ENCODE measurements at regions not wholly inside any gene's neighbourhood (a gene's known extent, or its start where the extent isn't known, plus 50 kb on each side); places are given as distances from the start of the nearest gene placed in this dataset.
"Not testable (repeated sequence)": the region's sequence is repeated elsewhere in the genome, so short reads cannot be mapped to it uniquely, and the experiment has no call there.

DNA sequence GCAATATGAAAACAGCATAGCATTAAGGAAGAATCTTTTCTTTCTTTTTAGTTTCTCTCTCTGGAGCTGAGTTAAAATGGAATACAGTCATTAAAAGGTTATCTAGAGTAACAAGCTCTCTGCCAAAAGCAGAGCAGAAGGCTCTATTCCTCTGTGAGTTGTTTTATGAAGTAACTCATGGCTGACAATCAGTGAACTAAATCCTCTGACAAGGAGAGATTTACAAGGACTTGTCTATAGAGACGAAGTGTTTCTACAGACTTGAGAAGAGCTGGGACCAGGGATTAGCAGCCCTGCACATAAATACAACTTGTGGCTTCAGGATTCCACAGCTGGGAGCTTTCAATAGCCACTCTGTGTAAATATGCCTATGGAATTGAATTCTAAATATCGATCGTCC lies 192.5 kb upstream of the RAG2 start:
- DNase-seq (ENCODE audit: low spot score), result no peak

DNA sequence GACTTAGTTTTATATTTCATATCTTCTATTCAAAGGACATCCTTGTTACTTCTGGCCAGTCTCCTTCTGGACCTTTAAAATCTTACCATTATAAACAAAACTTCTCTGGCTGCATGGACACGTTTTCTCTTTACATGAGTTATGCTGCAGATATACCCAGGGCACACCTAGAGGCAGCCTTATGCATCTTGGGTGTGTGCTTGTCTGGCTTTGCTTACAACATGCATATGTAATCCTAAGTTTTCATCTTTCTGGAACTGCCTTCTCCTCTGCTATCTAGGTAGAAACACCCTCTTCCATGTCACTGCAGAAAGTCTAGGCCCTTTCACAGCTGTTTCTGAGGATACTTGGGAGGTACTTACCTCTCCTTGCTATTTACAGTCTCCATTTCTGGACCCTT lies 185.8 kb upstream of the RAG2 start:
- DNase-seq (ENCODE audit: low spot score), result no peak

GRCh38 chr11:36779791-36780190 lies 181.8 kb upstream of the RAG2 start:
- no peak for DNase-seq (ENCODE audit: low spot score)

DNA sequence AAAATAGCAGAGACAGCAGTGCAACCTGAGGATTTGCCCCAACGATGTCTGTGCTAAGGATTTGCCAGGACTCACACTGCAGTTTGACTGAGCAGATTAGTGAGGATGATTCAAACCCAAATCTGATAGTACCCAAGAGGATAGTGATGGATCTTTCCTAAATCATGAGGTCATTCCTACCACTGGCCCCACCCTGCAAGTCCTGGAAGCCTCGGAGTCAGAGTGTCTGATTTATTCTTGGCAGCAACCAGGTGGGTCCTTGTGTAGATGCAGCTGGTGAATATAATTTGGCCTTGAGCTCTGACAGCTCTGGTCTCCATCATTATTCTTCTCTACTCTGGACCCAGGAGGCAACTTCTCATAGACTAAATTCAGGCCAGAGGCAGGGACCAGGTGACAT lies 179.3 kb upstream of the RAG2 start:
- DNase-seq (ENCODE audit: low spot score), result no peak

DNA sequence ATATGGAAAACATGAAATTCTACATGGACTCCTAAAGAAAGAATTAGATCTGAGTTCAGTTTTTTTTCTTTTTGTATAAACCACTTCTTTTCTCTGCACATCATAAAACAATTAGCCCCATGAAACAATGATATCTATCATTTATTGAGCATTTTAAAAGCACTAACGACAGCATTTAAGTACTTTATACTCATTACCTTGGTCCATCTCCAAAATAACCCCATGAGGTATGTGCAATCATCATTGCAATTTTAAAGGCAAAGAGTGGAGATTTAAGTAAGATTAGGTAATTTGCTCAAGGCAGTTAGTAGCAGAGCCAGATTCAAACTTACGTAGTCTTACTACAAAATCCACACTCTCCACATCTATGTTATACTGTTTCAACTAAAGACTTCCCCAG lies 177.7 kb upstream of the RAG2 start:
- no peak for DNase-seq (ENCODE audit: low spot score)

GRCh38 chr11:36775130-36775529 lies 177.1 kb upstream of the RAG2 start:
- no peak for DNase-seq (ENCODE audit: low spot score)

DNA sequence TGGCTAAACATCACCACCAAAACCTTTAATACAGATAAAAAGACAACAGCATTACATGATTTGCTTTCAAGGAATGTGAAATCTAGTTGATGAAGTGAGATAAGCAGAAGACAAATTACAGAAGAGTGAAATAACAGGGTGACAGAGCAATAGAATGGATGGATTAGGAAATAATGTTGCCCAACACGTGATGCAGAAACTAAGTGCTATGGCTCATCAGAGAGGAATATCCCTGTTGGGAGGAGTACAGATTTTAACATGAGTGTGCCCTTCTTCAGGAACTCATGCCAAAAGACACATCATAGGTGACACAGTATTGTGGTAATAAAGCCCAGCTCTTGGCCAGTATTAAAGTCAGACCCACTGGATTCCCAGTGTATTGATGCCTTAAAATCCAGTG lies 176.6 kb upstream of the RAG2 start:
- DNase-seq (ENCODE audit: low spot score), result no peak

- DNase-seq (ENCODE audit: low spot score), result no peak
These were observed 165.2 kb upstream of the RAG2 start for GRCh38 chr11:36763187-36763586.

GRCh38 chr11:36757075-36757474 lies 159.0 kb upstream of the RAG2 start:
- no peak for DNase-seq (ENCODE audit: low spot score)

DNA sequence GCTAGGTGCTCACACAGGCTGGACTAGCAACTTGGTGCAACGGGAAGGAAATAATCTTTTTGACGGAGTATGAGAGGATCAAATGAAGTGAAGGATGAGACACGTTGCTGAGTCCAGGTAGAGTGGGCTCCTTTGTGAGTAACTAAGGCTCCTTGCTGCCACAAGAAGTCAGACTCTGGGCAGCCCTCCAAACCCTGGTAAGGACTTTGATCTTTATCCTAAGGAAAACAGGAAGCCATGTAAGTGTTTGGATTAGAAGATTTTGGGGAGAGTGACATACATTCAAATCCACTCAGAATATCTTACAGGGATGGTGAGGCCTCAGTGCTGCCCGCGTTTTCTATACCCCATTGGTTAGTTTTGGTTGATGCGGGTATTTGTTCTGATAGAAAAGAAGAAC lies 155.9 kb upstream of the RAG2 start:
- no peak for DNase-seq (ENCODE audit: low spot score)

- no peak for DNase-seq (ENCODE audit: low spot score)
These were observed 154.0 kb upstream of the RAG2 start for GRCh38 chr11:36751996-36752395.

- DNase-seq (ENCODE audit: low spot score), result no peak
These were observed 153.3 kb upstream of the RAG2 start for GRCh38 chr11:36751335-36751781.

DNA sequence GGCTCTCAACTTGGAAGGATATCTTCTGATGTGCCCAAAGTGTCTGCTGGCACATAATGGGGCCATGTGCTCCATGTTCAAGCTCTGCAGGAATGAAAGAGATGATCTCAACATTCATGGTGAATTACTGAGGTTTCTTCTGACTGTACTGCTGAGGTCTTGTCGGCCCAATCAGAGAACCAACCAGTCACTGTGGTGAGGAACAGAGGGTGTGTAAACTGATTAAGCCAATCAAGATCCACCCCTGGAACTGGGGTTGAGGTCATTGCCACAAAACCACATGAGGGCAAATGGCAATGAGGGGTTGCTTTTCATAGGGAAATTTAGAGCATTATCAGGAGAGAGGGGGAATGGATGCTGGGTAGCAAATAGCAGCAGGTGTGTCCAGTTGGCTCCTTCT lies 152.3 kb upstream of the RAG2 start:
- DNase-seq (ENCODE audit: low spot score), result no peak

DNA sequence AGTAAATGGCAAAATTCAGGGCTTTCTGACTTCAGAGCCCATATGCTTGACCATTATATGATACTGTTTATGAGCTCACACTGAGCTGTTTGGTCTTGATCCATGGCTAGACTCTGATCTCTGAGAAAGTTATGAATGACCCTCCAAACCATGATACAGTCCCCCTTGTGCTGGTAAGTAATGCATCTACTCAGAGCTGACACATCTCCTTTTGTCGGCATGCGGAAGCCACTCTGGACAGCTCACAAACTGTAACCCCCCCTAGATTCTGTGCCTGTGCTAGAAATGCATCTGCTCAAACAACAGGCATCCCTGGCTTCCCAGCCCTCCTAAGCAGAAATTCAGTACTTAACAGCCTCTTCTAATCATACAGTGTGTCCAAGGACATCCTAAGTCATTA lies 150.8 kb upstream of the RAG2 start:
- no peak for DNase-seq (ENCODE audit: low spot score)

DNA sequence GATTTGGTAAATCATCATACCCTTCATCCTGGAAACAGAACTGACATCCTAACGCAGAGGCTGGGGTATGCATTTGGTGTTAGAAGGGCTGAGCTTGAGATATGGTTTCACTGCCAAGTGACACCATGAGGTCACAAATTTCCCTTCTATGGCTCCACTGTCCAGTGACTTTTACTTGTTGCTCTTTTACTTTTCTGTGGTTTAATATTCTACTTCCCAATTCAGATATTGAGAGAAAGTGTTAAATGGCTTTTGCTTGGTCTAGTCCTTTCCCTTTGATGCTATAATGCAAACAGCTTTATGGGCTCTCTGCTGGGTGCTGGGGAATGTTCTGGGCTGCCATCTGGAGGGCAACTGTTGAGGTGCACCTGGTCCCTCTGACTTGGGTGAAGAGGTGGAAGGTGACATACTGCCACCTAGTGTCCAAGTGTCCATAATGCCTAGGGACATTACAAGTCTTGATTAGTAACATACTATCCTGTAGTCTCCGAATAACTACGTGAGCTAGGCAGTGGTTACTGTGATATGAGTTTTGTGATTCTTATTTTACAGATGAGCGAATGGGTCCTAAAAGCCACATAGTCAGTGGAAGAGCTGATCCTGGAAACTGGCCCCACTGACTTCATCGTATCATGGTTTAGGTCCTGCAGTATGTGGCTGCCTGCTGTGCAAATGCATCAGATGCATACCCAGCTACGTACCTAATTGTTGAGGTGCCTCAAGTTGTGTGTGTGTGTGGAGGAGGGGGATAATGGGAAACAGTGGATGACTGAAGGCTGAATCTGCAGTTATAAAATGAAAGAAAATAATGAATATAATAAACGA lies 149.1 kb upstream of the RAG2 start:
- peak; percentile 94 for DNase-seq (ENCODE audit: low spot score)

GRCh38 chr11:36744375-36745168 lies 146.5 kb upstream of the RAG2 start:
- DNase-seq (ENCODE audit: low spot score), result peak; percentile 73

DNA sequence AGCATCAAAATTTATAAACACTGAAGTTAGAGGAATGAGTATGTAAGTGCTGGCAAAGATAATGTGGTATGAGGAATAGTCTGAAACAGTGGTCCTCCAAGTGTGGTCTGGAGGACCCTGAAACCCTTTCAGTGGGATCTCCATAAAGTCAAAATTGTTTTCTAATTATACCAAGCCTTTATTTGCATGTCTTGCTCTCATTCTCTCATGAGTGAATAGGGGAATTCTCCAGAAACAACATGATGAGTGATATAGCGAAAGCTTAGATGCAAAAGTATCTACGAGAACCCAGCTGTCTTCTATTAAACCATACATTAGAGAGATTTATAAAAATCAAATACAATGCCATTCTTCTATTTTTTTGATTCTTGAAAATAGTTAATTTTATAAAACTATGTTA lies 145.0 kb upstream of the RAG2 start:
- no peak for DNase-seq (ENCODE audit: low spot score)

GRCh38 chr11:36741515-36741914 lies 143.5 kb upstream of the RAG2 start:
- no peak for DNase-seq (ENCODE audit: low spot score)

- no peak for DNase-seq (ENCODE audit: low spot score)
These were observed 140.3 kb upstream of the RAG2 start for GRCh38 chr11:36738292-36738861.

- DNase-seq (ENCODE audit: low spot score), result no peak
These were observed 138.1 kb upstream of the RAG2 start for GRCh38 chr11:36736103-36736502.

DNA sequence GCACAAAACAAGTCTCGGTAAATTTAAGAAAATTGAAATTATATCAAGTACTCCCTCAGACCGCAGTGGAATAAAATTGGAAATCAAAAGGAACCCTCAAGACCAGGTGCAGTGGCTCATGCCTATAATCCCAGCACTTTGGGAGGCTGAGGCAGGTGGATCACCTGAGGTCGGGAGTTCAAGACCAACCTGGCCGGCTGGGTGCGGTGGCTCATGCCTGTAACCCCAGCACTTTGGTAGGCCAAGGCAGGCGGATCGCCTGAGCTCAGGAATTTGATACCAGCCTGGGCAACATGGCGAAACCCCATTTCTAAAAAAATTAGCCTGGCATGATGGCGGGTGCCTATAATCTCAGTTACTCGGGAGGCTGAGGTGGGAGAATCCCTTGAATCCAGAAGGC lies 135.7 kb upstream of the RAG2 start:
- DNase-seq (ENCODE audit: low spot score), result not testable (repeated sequence)

DNA sequence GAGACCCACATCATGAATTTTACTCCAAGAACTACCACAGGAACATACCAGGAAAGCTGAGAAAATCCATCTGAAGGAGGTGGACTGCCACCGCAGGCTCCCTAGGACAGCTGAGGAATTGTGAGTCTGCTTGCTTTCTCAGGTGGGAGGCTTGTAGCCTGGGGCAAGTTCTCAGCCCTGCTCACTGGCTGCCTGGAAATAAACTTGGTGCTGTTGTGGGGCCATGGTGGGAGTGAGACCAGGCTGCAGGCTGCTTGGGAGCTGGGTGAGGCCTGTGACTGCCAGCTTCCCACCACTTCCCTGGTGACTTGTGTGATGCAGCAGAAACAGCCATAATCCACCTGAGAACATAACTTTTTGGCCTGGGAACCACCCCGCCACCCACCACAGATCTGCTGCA lies 132.7 kb upstream of the RAG2 start:
- no peak for DNase-seq (ENCODE audit: low spot score)

DNA sequence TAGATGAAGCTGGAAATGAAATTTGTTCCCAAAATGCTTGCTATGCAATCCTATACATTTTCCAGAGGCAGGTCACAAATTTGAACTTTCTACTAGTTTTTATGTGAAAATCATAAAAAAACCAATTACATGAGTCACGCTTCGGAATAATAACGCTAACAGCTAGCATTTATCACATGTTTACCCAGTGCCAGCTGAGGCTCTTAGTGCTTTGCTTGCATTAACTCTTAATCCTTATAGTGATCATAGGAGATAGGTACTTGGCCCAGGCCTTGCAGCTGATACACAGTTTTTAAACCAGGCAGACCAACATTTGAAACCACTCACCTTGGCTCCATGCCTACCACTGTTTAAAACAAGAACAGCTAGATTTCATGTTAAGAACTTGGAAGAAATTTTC lies 131.8 kb upstream of the RAG2 start:
- DNase-seq (ENCODE audit: low spot score), result no peak
